HepG2 (cell line): ENCODE measurements at regions not wholly inside any gene's neighbourhood (a gene's known extent, or its start where the extent isn't known, plus 50 kb on each side); places are given as distances from the start of the nearest gene placed in this dataset.

ENCODE experiments used
- CAMTA2 ChIP-seq: sonication (generic); formaldehyde crosslinking; IDR thresholded peaks from 2 replicates; pipeline ENCODE4 v1.4.0; 2020; ENCODE audit warnings: mild to moderate bottlenecking, missing genetic modification reagents, borderline replicate concordance
- CBFB ChIP-seq: sonication (generic); formaldehyde crosslinking; IDR thresholded peaks from 2 replicates; pipeline ENCODE4 v1.4.0; 2020; ENCODE audit warnings: missing genetic modification reagents
- POLR2A ChIP-seq, 2 experiments: IDR thresholded peaks; 2 replicates each; pipeline ENCODE4 v1.6.1; 2011; ENCODE audit warnings: low read depth in 2 of 2, low read length in 2 of 2, mild to moderate bottlenecking in 1 of 2, moderate library complexity in 1 of 2; ENCODE audit not compliant: insufficient read depth in 1 of 2
- SNAPC5 ChIP-seq: sonication (generic); formaldehyde crosslinking; IDR thresholded peaks from 2 replicates; pipeline ENCODE4 v1.8.1; 2023; ENCODE audit warnings: mild to moderate bottlenecking, missing genetic modification reagents, borderline replicate concordance
- TF ChIP-seq, protein P1 (sequence below): sonication (generic); formaldehyde crosslinking; IDR thresholded peaks from 2 replicates; pipeline ENCODE4 v1.5.0; 2020; ENCODE audit warnings: mild to moderate bottlenecking, missing genetic modification reagents, moderate library complexity

DNA sequence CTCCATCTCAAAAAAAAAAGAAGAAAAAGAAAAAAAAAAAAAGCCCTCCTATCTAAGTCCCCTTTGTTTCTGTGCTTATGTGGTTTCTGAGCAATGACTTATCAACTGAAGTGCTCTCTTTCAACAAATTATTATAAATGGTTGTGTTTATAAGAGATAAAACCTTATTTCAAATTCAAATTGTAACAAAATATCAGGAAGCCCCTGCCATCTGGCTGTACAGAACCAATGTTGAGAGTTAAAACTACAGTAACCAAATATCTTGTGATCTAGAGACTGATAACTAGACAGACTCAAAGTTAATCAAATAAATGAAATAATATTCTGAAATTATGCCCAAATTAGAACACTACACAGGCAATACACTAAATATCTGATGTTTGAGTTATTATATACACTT is 143.0 kb upstream of the CPNE8 start:
- TF ChIP-seq POLR2A (IDR thresholded peaks at IDR 0.05; ENCODE audit: insufficient read depth in 1 of 2, low read depth in 2 of 2, low read length in 2 of 2) (no peak), CBFB (CRISPR knock-in tag) (no peak), SNAPC5 (CRISPR knock-in tag) (no peak), CAMTA2 (no peak)
- TF ChIP-seq, protein P1, sequence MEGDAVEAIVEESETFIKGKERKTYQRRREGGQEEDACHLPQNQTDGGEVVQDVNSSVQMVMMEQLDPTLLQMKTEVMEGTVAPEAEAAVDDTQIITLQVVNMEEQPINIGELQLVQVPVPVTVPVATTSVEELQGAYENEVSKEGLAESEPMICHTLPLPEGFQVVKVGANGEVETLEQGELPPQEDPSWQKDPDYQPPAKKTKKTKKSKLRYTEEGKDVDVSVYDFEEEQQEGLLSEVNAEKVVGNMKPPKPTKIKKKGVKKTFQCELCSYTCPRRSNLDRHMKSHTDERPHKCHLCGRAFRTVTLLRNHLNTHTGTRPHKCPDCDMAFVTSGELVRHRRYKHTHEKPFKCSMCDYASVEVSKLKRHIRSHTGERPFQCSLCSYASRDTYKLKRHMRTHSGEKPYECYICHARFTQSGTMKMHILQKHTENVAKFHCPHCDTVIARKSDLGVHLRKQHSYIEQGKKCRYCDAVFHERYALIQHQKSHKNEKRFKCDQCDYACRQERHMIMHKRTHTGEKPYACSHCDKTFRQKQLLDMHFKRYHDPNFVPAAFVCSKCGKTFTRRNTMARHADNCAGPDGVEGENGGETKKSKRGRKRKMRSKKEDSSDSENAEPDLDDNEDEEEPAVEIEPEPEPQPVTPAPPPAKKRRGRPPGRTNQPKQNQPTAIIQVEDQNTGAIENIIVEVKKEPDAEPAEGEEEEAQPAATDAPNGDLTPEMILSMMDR (CRISPR knock-in tag), result no peak
